Upper lobe of left lung (tissue), 4 donors: ENCODE measurements at regions not wholly inside any gene's neighbourhood (a gene's known extent, or its start where the extent isn't known, plus 50 kb on each side); places are given as distances from the start of the nearest gene placed in this dataset.

Experiments
- CTCF ChIP-seq, 6 experiments: fragments of 450-650 bp in 4 of 6; fragments of 200-600 bp in 2 of 6; sonication (generic) in 2 of 6; IDR thresholded peaks; one replicate each; pipeline ENCODE4 v1.5.1; 2016 to 2019; ENCODE audit warnings: antibody characterized with exemption in 6 of 6
- EP300 ChIP-seq, 4 donors: sonication (generic); formaldehyde crosslinking; IDR thresholded peaks; one replicate each; pipeline ENCODE4 v1.5.1; 2017; ENCODE audit warnings: antibody characterized with exemption in 4 of 4, control low read depth in 2 of 4
- POLR2A ChIP-seq, 4 donors: fragments of 450-650 bp; IDR thresholded peaks; one replicate each; pipeline ENCODE4 v1.5.1; 2016 to 2017; ENCODE audit warnings: antibody characterized with exemption in 4 of 4, mild to moderate bottlenecking in 2 of 4
- POLR2AphosphoS5 ChIP-seq, 2 donors: sonication (generic); formaldehyde crosslinking; IDR thresholded peaks; one replicate each; pipeline ENCODE4 v1.5.1; 2017; ENCODE audit warnings: antibody characterized with exemption in 2 of 2

- no peak for TF ChIP-seq EP300 (IDR thresholded peaks at IDR 0.05)
- TF ChIP-seq CTCF (IDR thresholded peaks at IDR 0.05): no peak
- TF ChIP-seq POLR2A (IDR thresholded peaks at IDR 0.05): no peak
- no peak for TF ChIP-seq POLR2AphosphoS5 (IDR thresholded peaks at IDR 0.05)
Measured at GRCh38 chr10:3259499-3259898, 86.9 kb upstream of the PITRM1 start.
